ENCODE measurements at regions not wholly inside any gene's neighbourhood (a gene's known extent, or its start where the extent isn't known, plus 50 kb on each side); places are given as distances from the start of the nearest gene placed in this dataset.

GRCh38 chr11:27865105-27865504, 164.8 kb upstream of the BDNF start:
- TF ChIP-seq CTCF (conservative IDR thresholded peaks at IDR 0.05; ENCODE audit: low read length) (no peak), EZH2phosphoT487 (IDR thresholded peaks at IDR 0.05; ENCODE audit: borderline replicate concordance, low read depth, low read length) (no peak)
